Sigmoid colon (tissue), 6 donors: ENCODE measurements at regions not wholly inside any gene's neighbourhood (a gene's known extent, or its start where the extent isn't known, plus 50 kb on each side); places are given as distances from the start of the nearest gene placed in this dataset.

Experiments used
- DNase-seq: peaks from one replicate; pipeline ENCODE4 v3.0.0-alpha.2; 2019
- H3K27ac ChIP-seq, 4 donors: fragments of 200-600 bp; sonication (generic); one replicate each; pipeline ENCODE4 v1.5.1; 2016 to 2019; ENCODE audit warnings: mild to moderate bottlenecking in 1 of 4
- H3K27me3 ChIP-seq, 3 donors: fragments of 200-600 bp; sonication (generic); one replicate each; pipeline ENCODE4 v1.5.1; 2019; ENCODE audit warnings: mild to moderate bottlenecking in 1 of 3
- H3K36me3 ChIP-seq, 4 donors: fragments of 200-600 bp; sonication (generic); one replicate each; pipeline ENCODE4 v1.5.1; 2016 to 2019
- H3K4me1 ChIP-seq, 4 donors: fragments of 200-600 bp; sonication (generic); one replicate each; pipeline ENCODE4 v1.5.1; 2017 to 2019
- H3K4me3 ChIP-seq, 4 donors: fragments of 200-600 bp; sonication (generic); one replicate each; pipeline ENCODE4 v1.5.1; 2017 to 2019; ENCODE audit warnings: mild to moderate bottlenecking in 2 of 4, moderate library complexity in 1 of 4
- H3K9me3 ChIP-seq, 4 donors: fragments of 200-600 bp in 3 of 4; sonication (generic) in 3 of 4; one replicate each; pipeline versions ENCODE4 v1.5.1 to v1.6.1; 2013 to 2019
- CTCF ChIP-seq, 4 experiments: fragments of 450-650 bp in 3 of 4; fragments of 200-600 bp in 1 of 4; IDR thresholded peaks; one replicate each; pipeline ENCODE4 v1.5.1; 2016 to 2019; ENCODE audit warnings: antibody characterized with exemption in 4 of 4, mild to moderate bottlenecking in 3 of 4, moderate library complexity in 2 of 4
- EP300 ChIP-seq, 4 donors: sonication (generic); formaldehyde crosslinking; IDR thresholded peaks; one replicate each; pipeline ENCODE4 v1.6.1; 2017; ENCODE audit warnings: antibody characterized with exemption in 4 of 4
- POLR2A ChIP-seq, 2 donors: fragments of 450-650 bp; IDR thresholded peaks; one replicate each; pipeline ENCODE4 v1.6.1; 2016; ENCODE audit warnings: antibody characterized with exemption in 2 of 2, mild to moderate bottlenecking in 2 of 2, moderate library complexity in 2 of 2
- POLR2AphosphoS5 ChIP-seq, 4 donors: sonication (generic); formaldehyde crosslinking; IDR thresholded peaks; one replicate each; pipeline ENCODE4 v1.6.1; 2017; ENCODE audit warnings: antibody characterized with exemption in 4 of 4
- WGBS, 2 donors: extraction: QIAGEN DNeasy Blood & Tissue Kit; methylation state at CpG; one replicate each; pipeline ENCODE4 v1.1.7; 2013; 5-methylcytosine and 5-hydroxymethylcytosine counted together
- intact Hi-C: fragments of 100-400 bp; cut with DNase I; formaldehyde crosslinking; loops from one replicate; pipeline ENCODE4 v1.15.1; 2023
- donor health status: healthy with polysubstance abuse.
- donor health status: healthy.

GRCh38 chr13:40193286-40194223 is 472.9 kb downstream of the FOXO1 start:
- H3K4me1 ChIP-seq = peaks cover 0 to 62% (median 58%) of the 10 kb centered on the region in 4 donors
- 79 to 83% methylated on average over 18 of the region's 18 CpGs for WGBS, 2 donors

GRCh38 chr13:40194224-40194806 is 472.1 kb downstream of the FOXO1 start:
- DNase-seq = no peak
- H3K27ac ChIP-seq = peak overlapping the region; percentile 69 to 79 (median 72)

More at GRCh38 chr13:40193286-40194223, 472.9 kb downstream of the FOXO1 start:
- intact Hi-C loops = loop anchor here (5.0 to 10.0 kb wide), 2 partner anchors 119 to 474 kb away; partner anchors contain the start of gene FOXO1
- peak overlapping the region; percentile 69 to 79 (median 72) for H3K27ac ChIP-seq
- H3K9me3 ChIP-seq = no peaks in the 10 kb centered on the region
- peak; percentile 73 for DNase-seq
- H3K36me3 ChIP-seq = no peaks in the 10 kb centered on the region
- peak overlapping the region in 1 of 4 donors; percentile 12 for H3K4me3 ChIP-seq
- TF ChIP-seq CTCF (IDR thresholded peaks at IDR 0.05) = no peak
- peak in 3 of 4 donors; percentile 56 for TF ChIP-seq POLR2AphosphoS5 (IDR thresholded peaks at IDR 0.05)
- no peak for TF ChIP-seq EP300 (IDR thresholded peaks at IDR 0.05)
- H3K27me3 ChIP-seq = no peaks in the 10 kb centered on the region

GRCh38 chr13:40197049-40197448 is 469.4 kb downstream of the FOXO1 start:
- H3K9me3 ChIP-seq = no peaks in the 10 kb centered on the region
- no peak overlapping the region for H3K4me3 ChIP-seq
- no peaks in the 10 kb centered on the region for H3K27me3 ChIP-seq
- intact Hi-C loops = loop anchor here (10.0 kb wide), 1 partner anchor 122 kb away; no protein-coding TSS in a partner anchor
- 94 to 98% methylated on average over 8 of the region's 8 CpGs for WGBS, 2 donors
- no peak for DNase-seq
- peaks cover 0 to 27% (median 25%) of the 10 kb centered on the region in 4 donors for H3K4me1 ChIP-seq
- TF ChIP-seq POLR2AphosphoS5 (IDR thresholded peaks at IDR 0.05) (no peak), CTCF (IDR thresholded peaks at IDR 0.05) (no peak), EP300 (IDR thresholded peaks at IDR 0.05) (no peak), POLR2A (IDR thresholded peaks at IDR 0.05) (no peak)
- no peak overlapping the region for H3K27ac ChIP-seq
- H3K36me3 ChIP-seq = no peaks in the 10 kb centered on the region

More at GRCh38 chr13:40194224-40194806, 472.1 kb downstream of the FOXO1 start:
- intact Hi-C loops = loop anchor here (5.0 to 10.0 kb wide), 2 partner anchors 120 to 473 kb away; partner anchors contain the start of gene FOXO1
- no peak for TF ChIP-seq CTCF (IDR thresholded peaks at IDR 0.05)
- TF ChIP-seq EP300 (IDR thresholded peaks at IDR 0.05) = no peak
- peak in 1 of 4 donors; percentile 17 for TF ChIP-seq POLR2AphosphoS5 (IDR thresholded peaks at IDR 0.05)
- peaks cover 0 to 55% (median 52%) of the 10 kb centered on the region in 4 donors for H3K4me1 ChIP-seq
- H3K36me3 ChIP-seq = no peaks in the 10 kb centered on the region
- no peaks in the 10 kb centered on the region for H3K9me3 ChIP-seq
- no peaks in the 10 kb centered on the region for H3K27me3 ChIP-seq
- 70 to 71% methylated on average over 9 of the region's 9 CpGs for WGBS, 2 donors
- H3K4me3 ChIP-seq = no peak overlapping the region

- no peak overlapping the region for H3K4me3 ChIP-seq
- DNase-seq = no peak
- WGBS, 2 donors = 65 to 82% methylated on average over 4 of the region's 4 CpGs
- H3K36me3 ChIP-seq = no peaks in the 10 kb centered on the region
- TF ChIP-seq EP300 (IDR thresholded peaks at IDR 0.05) = no peak
- no peak for TF ChIP-seq POLR2A (IDR thresholded peaks at IDR 0.05)
- TF ChIP-seq POLR2AphosphoS5 (IDR thresholded peaks at IDR 0.05) = no peak
- no peak for TF ChIP-seq CTCF (IDR thresholded peaks at IDR 0.05)
- intact Hi-C loops = loop anchor here (10.0 kb wide), 1 partner anchor 123 kb away; no protein-coding TSS in a partner anchor
- no peak overlapping the region for H3K27ac ChIP-seq
- no peaks in the 10 kb centered on the region for H3K27me3 ChIP-seq
- H3K4me1 ChIP-seq = peaks cover 0 to 17% (median 15%) of the 10 kb centered on the region in 4 donors
- H3K9me3 ChIP-seq = no peaks in the 10 kb centered on the region
Observed at GRCh38 chr13:40197936-40198595, 468.4 kb downstream of the FOXO1 start.
